COLO668 (cell line): ENCODE measurements at regions not wholly inside any gene's neighbourhood (a gene's known extent, or its start where the extent isn't known, plus 50 kb on each side); places are given as distances from the start of the nearest gene placed in this dataset.

ENCODE experiments used
- DNase-seq: peaks from one replicate; lab custom pipeline; 2025; ENCODE audit not compliant: unreplicated experiment; lab: John Stamatoyannopoulos, UW

DNA sequence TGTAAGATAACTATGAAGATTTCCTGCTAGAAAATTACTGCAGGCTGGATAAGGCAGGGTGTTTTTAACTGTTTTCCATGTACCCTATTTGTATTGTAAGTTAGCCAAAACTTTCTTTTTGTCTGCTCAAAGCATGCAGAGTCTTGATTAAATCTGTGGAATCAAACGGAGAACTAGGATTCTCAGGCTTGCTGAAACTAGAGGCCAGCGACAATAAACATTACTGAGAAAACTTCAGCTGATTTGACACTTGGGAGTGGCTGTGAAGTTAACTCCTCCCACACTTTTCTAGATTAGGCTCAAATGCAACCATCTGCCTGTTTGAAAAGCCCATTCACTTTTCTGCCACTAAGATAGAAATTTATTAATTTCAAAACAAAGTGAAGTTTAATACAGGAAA lies 153.2 kb upstream of the FRMD4B start:
- no peak for DNase-seq

DNA sequence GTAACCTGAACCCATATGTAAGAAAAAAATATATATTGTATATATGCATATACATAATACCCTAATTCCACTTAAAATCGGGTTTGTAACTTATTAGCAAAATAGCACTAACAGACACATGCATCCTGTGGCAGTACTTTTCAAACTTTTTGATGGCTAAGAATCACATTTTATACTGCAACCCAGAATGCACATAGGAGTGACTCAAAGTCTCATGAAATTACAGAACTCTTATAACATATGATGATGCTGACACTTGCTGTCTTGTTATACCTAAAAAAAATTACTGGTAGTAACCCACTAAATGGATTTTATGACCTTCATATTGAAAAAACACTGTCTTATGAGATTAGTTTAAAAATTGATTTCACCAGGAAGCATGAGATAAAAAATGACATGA lies 152.4 kb upstream of the FRMD4B start:
- DNase-seq, result no peak

DNA sequence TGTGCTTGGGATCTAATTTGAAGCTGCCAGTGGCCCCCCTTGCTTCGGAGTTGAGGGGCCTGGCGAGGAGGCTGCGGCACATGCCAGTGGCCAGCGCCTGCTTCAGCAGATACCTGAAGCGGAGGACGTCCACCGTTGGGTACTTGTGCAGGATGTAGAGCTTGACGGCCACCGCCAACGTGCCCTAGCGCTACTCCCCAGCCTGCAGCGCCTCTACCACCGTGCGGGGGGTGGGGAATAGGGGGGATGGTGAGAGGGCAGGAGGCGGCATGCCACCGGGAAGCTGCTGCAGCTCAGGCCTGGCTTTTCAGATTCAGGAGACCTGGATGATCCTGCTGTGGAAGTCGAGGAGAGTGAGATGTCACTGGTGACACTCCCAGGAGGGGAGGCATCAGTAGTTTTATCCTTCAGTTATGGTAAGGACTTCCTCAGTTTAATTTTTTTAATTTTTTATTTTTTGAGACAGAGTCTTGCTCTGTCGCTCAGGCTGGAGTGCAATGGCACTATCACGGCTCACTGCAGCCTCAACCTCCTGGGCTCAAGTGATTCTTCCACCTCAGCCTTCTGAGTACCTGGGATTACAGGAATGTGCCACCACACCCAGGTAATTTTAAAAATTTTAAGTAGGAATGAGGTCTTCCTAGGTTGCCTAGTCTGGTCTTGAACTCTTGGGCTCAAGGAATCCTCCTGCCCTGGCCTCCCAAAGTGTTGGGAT lies 150.6 kb upstream of the FRMD4B start:
- no peak for DNase-seq

DNA sequence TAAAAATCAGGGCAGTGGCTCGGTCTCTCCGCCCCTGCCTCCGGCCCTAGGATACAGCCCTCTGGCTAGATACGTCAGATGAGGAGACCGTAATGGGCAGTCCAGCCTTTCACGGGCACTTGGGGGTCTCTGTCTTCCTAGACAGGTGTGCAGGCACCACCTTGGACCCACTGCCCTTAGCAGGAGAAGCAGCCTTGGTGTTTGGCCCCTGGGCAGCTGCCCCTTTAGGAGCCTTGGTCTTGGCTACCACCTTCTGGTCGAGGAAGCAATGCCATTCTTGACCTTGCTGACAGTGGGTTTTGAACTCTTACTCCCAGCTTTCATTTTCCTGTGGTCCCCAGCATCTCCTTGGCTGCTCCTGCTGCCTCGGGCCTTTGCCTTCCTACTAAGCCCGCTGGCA lies 149.7 kb upstream of the FRMD4B start:
- no peak for DNase-seq

DNA sequence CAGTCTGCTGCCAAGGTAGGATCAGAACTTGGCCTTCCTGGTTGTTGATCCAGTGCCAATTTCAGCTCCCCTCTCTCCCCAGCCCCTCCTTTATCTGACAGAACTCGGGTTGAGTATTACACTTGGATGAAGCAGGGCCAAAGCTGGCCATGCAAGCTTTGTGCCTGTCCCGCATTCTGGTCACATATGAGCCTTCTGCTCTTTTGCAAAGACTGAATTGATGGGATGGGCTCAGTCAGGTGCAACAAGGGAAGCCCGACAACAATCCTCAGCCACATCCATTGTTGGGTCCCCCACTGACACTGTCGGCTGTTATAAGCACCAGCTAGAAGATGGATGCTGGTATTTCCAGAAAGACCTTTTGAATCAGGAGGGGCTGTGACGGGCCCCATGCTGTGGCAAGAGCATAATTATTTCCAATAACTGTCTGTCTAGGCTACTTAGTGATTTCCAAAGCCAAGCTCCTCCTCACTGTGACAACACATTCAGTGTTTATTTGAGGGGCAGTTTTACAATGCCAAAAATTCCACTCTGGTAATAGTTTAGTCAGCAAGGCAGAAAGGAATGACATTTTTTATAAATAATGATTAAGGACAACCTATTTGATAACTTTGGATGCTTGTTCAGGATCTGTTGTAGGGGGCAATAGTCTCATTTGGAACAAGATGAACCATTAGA lies 146.8 kb upstream of the FRMD4B start:
- no peak for DNase-seq

DNA sequence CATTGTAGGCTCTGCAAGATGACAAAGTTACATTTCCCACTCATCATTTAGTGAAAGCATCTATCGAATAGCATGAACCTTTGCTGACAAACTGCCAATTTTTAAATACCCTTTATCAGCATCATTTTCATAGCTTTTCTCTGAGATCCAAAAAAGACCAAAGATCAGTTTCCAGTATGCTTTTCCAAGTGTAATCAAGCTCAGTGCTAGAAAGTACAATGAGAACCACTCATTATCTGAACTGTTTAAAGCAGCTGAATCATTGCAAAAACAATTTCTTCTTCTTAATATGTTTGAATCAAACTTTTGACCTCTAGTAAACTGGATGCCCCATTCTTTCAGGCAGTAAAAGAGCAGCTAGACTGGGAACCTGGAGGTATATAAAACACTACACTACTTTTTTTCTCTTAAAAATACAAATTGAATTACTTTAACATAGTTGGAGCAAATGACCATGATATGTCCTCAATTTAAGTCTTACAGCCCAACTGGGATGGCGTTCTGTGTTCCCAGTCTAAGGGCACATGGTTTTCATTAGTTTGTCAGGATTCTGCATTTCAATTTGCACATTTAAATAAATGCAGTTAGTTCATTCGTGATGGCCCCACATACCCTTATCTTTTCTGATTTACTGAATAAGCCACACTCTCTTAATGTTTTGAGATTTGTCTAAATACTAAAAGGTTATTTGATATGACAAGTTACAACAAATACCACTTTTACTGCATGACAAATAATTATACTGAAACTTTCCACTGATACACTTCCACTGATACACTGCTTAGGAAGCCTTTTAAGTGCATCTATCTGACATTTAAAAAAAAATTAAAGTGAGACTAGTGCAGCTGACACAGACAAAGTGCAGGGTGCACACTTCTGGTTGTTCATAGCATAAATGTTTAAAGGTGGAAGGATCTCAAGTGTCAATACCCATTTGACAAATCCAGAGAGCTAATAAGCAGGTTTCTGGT lies 146.0 kb upstream of the FRMD4B start:
- DNase-seq, result no peak

DNA sequence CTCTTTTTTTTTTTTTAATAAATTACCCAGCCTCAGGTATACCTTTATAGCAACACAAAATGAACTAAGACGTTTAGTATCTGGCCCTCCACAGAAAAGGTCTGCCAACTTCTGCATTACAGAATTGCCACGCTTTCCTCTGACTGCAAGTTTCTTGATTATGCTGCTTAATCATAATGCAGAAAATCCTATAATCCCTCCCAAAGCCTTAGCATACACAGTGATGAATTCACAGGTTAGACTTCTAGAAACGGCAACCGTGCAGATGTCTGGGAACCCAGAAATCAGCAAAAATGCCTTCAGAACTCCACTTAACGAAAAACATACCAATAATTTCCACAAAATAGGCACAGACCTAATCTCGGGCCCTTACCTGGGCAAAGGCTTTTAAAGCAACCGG lies 144.7 kb upstream of the FRMD4B start:
- DNase-seq, result no peak

DNA sequence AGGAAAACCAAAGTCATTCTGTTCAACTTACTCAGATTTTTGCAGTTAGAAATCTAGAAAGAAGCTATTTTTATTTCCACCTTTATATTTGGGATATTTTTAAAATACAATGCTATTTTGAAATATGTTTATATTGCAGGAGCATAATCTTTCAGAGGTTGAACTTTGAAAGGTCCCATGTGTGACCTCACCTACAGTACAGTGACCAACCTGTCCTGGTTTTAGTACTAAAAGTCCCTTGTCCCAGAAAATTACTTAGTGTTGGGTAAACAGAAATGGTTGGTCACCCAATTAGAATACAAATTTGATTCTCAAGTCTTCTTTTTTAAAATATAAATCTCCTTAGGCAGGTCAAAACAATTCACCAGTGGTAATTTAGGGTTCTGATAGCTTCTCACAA lies 141.6 kb upstream of the FRMD4B start:
- no peak for DNase-seq

DNA sequence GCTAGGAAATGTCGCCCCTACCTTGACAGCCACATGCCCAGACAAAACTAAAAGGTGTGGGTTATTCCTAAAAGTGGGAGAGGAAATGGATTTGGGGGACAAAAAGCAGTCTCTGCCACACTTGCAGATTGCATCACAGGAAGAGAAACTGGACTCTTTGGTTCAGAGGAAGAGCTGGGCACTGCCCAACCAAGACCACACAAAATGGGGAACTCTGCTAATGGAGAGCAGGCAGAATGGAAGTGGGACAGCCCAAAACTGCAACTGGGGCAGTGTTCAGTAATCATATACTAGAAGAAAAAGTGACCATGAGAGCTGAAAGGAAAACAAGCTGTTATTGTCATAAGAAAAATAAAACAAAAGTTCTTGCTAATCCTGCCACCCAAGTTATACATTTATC lies 138.9 kb upstream of the FRMD4B start:
- DNase-seq, result no peak

DNA sequence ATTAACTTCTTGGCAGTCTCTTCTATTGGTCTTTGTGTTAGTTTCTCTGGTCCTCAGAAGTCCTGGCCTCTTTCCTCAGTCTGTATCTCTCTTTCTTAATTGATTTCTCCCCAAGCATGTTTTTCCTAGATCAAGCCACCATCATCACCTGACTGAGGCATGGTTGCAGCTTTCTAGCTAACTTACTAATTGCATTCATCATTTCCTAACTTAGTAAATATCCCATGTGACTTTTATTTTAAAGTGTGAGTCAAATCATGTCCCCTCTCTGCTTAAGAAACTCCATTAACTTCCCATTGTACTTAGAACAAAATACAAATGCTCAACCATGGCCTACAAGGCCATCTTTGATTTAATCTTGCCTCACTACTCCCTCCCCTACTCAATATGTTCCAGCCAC lies 135.4 kb upstream of the FRMD4B start:
- no peak for DNase-seq

DNA sequence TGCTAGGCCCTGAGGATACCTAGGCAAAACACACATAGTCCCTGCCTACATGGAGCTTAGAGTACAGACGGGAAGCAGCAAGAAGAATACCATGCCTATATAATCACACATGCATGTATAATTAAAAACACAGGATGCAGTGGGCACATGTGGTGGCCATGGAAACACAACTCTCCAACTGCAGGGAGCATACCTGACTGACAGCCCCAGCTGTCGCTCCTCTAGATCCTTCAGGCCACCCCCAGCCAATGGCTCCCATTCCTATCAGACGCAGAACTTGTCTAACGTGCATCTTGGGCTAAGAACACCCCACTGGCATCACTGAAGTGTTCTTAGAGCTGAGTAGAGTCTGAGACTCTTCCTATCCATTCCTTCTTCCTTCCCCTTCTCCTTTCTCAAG lies 125.5 kb upstream of the FRMD4B start:
- no peak for DNase-seq

DNA sequence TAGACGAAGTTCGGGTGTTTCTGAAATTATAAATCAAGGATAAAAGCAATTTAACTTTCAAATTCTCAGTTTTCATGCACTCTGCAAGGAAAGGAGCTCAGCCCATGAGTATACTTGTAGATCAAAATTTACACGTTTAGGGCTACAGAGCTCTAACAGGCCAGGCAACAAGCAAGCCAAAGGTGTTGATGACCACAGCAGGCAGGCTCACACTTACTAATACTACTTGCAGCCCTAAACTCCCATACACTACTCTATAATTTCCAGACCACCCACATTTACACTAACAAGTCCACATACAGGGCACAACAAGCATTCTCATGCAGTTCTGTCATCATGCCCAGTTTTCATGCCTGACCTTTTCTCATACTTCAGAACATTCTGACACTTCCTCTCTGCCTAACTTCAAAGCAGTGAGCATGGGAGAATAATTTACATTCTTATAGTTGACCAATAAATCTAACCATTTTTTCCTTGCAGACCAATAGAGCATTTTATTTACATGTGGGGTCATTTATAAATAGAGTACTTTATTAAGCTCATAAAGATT lies 124.7 kb upstream of the FRMD4B start:
- no peak for DNase-seq

DNA sequence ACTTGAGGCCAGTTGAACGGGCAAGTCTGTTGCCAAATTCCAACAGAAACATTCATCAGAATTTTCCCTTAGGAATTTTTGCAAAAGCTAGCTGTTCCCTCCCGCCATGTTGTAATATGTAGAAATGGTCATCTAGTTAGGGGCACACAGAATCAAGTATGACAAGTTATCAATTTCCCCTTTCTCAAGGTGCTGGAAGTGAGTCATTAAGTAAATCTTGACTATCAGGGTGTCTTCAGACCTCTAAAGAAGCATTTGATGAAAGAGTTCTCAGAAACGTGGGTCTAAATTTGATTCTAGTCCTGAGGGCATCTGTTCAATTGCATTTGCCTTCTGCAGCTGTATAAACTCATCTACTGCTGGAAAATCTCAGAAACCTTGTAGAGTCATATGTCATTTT lies 123.4 kb upstream of the FRMD4B start:
- no peak for DNase-seq

DNA sequence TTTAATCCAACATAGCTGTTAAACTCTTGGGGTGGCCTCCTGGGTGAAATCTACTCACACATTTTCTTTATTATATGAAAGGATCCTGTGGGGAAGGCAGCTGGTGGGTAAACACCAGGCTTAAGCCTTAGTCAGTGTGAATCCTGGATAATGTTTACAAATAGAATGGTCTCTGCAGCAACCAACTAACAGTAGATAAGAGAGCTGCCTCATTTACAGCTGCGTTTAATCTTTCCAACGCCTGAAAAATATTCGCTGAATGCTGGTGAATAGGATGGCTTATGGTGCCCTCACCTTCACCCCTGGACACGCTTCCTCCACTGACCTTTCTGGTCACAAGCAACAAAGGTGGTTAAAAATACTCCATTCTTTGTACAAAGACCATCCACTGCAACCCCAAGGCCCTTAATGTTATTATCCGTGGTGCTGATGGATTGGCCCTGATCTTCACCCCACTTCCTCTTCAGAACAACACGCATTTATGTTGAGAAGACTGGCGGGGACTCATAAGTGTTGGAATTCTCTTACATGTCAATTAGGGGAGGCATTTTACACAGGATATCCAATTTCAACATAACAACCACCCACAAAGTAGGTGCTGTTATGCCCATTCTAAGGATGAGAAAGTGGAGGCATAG lies 120.0 kb upstream of the FRMD4B start:
- DNase-seq, result no peak

DNA sequence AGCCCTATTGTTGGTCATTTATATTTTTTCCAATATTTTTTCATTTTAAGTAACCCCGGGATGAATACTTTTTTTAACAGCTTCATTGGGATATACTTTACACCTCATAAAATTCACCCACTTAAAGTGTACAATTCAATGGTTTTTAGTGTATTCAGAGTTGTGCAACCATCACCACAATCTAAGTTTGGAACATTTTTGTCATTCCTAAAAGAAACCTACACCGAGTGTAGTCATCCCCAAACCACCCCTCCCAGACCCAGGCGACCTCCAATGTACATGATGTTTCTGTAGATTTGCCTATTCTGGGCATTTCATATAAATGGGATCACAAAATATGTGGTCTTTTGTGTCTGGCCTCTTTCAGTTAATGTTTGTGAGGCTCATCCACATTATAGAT lies 118.3 kb upstream of the FRMD4B start:
- no peak for DNase-seq

DNA sequence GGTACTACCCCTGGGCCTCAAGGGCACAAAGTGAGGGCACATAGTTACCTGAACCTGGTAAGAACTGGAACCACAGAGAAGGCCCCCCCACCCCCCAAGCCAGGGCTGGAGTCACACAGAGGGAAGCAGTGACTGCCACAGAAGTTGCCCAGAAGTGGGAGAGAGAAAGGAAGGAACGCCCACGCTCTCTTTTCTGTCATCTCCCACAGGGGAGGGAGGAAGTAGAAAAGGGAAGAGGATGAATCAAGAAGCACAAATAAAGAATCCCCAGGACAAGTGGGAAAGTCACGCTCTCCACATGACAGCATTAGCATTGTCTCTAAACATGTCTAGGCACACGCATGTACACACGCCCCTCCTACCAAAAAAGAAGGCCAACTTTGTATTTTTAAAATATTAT lies 114.7 kb upstream of the FRMD4B start:
- DNase-seq, result no peak

DNA sequence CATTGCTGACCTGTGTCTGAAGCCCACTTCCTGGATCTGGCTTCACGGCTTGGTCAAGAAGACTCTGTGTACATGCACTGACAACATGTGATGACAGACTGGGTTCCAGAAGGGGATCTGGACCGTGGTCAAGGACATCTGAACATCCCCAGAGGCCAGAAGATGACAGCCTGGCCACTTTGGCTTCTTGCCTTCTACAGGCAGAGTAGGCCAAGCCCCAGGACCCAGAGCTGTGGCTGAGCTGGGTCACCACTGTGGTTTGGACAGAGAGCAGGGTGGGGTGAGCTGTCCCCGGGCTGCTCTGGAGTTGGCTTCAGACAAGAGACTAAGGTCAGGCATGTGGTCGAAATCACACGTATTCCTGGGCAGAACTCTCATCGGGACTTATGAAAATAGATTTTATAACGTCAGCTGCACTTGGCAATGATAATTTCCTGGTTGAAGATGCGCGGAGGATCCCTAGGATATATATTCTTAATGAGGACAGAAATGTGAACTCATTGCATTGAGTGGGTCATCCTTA lies 114.1 kb upstream of the FRMD4B start:
- DNase-seq, result no peak

DNA sequence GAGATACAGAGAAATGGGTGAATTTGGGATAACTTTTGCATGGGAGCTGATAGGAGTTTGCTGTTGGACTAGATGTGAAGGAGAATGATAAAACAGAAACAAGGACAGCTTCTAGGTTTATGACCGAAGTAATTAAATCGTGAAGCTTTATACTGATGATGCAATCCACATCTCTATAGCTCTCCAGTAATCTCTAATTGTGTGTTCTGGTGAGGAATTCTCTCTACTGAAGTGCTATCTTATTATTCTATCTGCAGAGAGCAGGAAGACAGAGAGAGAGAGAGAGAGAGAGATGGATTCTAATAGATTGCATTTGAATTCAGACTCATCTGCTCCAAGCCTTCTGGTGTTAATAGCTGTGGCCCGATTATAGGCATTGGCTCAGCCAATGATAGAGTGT lies 113.5 kb upstream of the FRMD4B start:
- no peak for DNase-seq

DNA sequence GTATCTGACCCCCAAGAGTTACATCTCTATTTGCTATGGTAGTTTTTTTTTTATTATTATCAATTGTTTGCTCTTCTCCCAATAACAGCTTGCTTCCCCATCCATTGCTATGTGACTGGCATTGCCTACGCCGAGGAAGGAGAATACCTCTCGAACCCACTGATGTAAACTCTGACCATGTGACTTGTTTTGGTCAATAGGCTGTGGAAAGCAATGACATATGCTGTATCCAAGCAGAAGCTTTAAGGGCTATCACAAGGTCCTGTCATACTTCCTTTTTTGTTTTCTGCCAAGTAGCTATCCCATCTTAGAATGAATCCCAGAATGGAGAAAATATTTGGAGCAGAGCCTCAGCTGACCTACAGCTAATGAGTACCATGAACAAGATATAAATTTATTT lies 111.0 kb upstream of the FRMD4B start:
- DNase-seq, result no peak

DNA sequence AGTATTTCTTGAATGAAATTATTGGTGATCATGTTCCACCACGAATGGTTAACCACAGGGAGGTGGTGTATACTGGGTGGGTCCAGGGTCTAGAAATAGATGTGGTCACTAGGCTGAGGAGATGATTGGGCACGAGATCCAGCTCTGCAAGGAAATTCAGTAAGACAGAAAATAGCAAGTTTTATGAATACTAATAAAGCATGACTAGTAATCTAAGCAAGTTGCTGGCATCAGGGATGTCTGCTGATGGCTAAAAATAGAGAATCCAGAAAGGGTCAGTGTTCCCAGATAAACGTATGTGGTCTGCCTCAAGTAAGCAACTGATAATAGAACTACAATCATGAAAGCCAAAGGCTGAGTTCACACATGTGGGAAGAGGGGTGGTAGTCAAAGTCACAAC lies 108.3 kb upstream of the FRMD4B start:
- no peak for DNase-seq

DNA sequence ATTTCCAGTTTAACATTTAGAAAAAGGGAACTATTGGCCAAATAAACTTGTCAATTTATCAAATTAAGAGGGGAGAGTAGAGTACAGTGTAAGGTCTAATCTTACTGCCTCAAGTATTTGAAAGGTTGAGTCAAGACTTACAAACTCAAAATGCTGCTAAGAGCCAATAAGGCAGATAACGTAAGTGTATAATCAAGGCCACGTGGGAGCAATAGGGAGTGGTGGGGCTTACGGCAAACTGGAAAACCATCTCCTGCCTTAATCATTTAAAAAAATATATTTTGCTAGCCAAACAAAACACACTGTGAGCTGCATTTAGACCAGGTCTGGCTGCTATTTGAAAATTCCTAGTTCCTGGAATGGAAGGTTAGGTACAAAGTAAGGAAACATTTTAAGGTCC lies 107.3 kb upstream of the FRMD4B start:
- DNase-seq, result no peak
